ENCODE measurements at regions not wholly inside any gene's neighbourhood (a gene's known extent, or its start where the extent isn't known, plus 50 kb on each side); places are given as distances from the start of the nearest gene placed in this dataset.
A peak's percentile ranks its signal among the peaks of the same experiment; 100 is the strongest.
"Not testable (repeated sequence)": the region's sequence is repeated elsewhere in the genome, so short reads cannot be mapped to it uniquely, and the experiment has no call there.

- no peak for DNase-seq (ENCODE audit: low read depth, low spot score)
These were observed 187.2 kb upstream of the HS6ST1 start for GRCh38 chr2:128505575-128506526.

- DNase-seq (ENCODE audit: low read depth, low spot score), result no peak
These were observed 187.9 kb upstream of the HS6ST1 start for GRCh38 chr2:128506534-128506933.

- DNase-seq (ENCODE audit: low read depth, low spot score), result peak; percentile 20
These were observed 192.2 kb upstream of the HS6ST1 start for GRCh38 chr2:128510701-128511397.

- no peak for DNase-seq (ENCODE audit: low read depth, low spot score)
These were observed 193.2 kb upstream of the HS6ST1 start for GRCh38 chr2:128511731-128512378.

- DNase-seq (ENCODE audit: low read depth, low spot score), result no peak
These were observed 193.9 kb upstream of the HS6ST1 start for GRCh38 chr2:128512379-128513115.

- DNase-seq (ENCODE audit: low read depth, low spot score), result no peak
These were observed 194.7 kb upstream of the HS6ST1 start for GRCh38 chr2:128513116-128513960.

- DNase-seq (ENCODE audit: low read depth, low spot score), result no peak
These were observed 195.3 kb upstream of the HS6ST1 start for GRCh38 chr2:128513961-128514283.

GRCh38 chr2:128514555-128514955 lies 195.9 kb upstream of the HS6ST1 start:
- DNase-seq (ENCODE audit: low read depth, low spot score), result no peak

GRCh38 chr2:128516938-128517337 lies 198.3 kb upstream of the HS6ST1 start:
- DNase-seq (ENCODE audit: low read depth, low spot score), result no peak

GRCh38 chr2:128519028-128519427 lies 200.4 kb upstream of the HS6ST1 start:
- DNase-seq (ENCODE audit: low read depth, low spot score), result not testable (repeated sequence)

GRCh38 chr2:128519517-128520215 lies 201.0 kb upstream of the HS6ST1 start:
- DNase-seq (ENCODE audit: low read depth, low spot score), result no peak

- no peak for DNase-seq (ENCODE audit: low read depth, low spot score)
These were observed 201.7 kb upstream of the HS6ST1 start for GRCh38 chr2:128520340-128520739.

- no peak for DNase-seq (ENCODE audit: low read depth, low spot score)
These were observed 202.1 kb upstream of the HS6ST1 start for GRCh38 chr2:128520791-128521190.

GRCh38 chr2:128521482-128521881 lies 202.8 kb upstream of the HS6ST1 start:
- DNase-seq (ENCODE audit: low read depth, low spot score), result no peak

GRCh38 chr2:128522829-128523228 lies 204.2 kb upstream of the HS6ST1 start:
- DNase-seq (ENCODE audit: low read depth, low spot score), result no peak

- no peak for DNase-seq (ENCODE audit: low read depth, low spot score)
These were observed 204.8 kb upstream of the HS6ST1 start for GRCh38 chr2:128523457-128523856.

- DNase-seq (ENCODE audit: low read depth, low spot score), result no peak
These were observed 205.5 kb upstream of the HS6ST1 start for GRCh38 chr2:128524183-128524582.

GRCh38 chr2:128525653-128526052 lies 207.0 kb upstream of the HS6ST1 start:
- no peak for DNase-seq (ENCODE audit: low read depth, low spot score)

GRCh38 chr2:128526455-128526976 lies 207.8 kb upstream of the HS6ST1 start:
- no peak for DNase-seq (ENCODE audit: low read depth, low spot score)

GRCh38 chr2:128528133-128528532 lies 209.5 kb upstream of the HS6ST1 start:
- no peak for DNase-seq (ENCODE audit: low read depth, low spot score)

Measured in smooth muscle cell of the brain vasculature (primary cell).